Panc1 (cell line): ENCODE measurements at regions not wholly inside any gene's neighbourhood (a gene's known extent, or its start where the extent isn't known, plus 50 kb on each side); places are given as distances from the start of the nearest gene placed in this dataset.

Source experiments
- POLR2AphosphoS5 ChIP-seq: IDR thresholded peaks from 2 replicates; pipeline ENCODE4 v1.6.1; 2012; ENCODE audit warnings: mild to moderate bottlenecking, low read depth, low read length, moderate library complexity
- SIN3A ChIP-seq: IDR thresholded peaks from 2 replicates; pipeline ENCODE4 v1.6.1; 2012; ENCODE audit warnings: low read depth, mild to moderate bottlenecking, low read length, moderate library complexity, borderline replicate concordance; ENCODE audit not compliant: insufficient read depth
- TCF7L2 ChIP-seq: IDR thresholded peaks from 2 replicates; pipeline ENCODE4 v1.6.1; 2011; ENCODE audit warnings: mild to moderate bottlenecking, low read depth, low read length, inconsistent platforms
- TF ChIP-seq, protein P1 (sequence below), 2 experiments: IDR thresholded peaks; 2 replicates each; pipeline ENCODE4 v1.6.1; 2011 to 2012; ENCODE audit warnings: low read depth in 2 of 2, control low read depth in 1 of 2, low read length in 1 of 2, mild to moderate bottlenecking in 1 of 2, moderate library complexity in 1 of 2; ENCODE audit not compliant: insufficient read depth in 1 of 2
- TF ChIP-seq, protein P2 (sequence below): fragments of 450-650 bp; IDR thresholded peaks from 2 replicates; pipeline ENCODE4 v1.5.1; 2017; ENCODE audit warnings: mild to moderate bottlenecking

DNA sequence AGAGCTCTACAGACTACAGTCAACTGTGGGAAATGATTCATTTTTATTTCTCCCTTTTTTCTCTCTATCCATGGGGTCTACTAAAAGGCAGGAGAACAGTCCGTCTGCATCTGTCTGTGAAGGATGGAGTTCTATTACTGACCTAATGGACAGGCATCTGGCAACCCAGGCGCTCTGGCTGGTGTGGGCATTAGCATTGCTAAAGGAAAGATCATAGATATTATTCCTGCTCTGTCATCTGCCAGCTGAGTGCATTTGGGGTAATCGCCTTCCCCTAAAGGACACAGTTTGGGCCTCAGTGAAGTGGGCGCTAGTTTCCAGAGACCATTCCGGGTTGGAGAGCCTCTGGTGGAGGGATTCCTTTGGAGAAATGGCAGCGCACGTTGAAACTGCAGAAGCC is 201.3 kb upstream of the TCERG1L start:
- TF ChIP-seq POLR2AphosphoS5 (no peak), TCF7L2 (no peak), SIN3A (no peak)
- TF ChIP-seq, protein P1, sequence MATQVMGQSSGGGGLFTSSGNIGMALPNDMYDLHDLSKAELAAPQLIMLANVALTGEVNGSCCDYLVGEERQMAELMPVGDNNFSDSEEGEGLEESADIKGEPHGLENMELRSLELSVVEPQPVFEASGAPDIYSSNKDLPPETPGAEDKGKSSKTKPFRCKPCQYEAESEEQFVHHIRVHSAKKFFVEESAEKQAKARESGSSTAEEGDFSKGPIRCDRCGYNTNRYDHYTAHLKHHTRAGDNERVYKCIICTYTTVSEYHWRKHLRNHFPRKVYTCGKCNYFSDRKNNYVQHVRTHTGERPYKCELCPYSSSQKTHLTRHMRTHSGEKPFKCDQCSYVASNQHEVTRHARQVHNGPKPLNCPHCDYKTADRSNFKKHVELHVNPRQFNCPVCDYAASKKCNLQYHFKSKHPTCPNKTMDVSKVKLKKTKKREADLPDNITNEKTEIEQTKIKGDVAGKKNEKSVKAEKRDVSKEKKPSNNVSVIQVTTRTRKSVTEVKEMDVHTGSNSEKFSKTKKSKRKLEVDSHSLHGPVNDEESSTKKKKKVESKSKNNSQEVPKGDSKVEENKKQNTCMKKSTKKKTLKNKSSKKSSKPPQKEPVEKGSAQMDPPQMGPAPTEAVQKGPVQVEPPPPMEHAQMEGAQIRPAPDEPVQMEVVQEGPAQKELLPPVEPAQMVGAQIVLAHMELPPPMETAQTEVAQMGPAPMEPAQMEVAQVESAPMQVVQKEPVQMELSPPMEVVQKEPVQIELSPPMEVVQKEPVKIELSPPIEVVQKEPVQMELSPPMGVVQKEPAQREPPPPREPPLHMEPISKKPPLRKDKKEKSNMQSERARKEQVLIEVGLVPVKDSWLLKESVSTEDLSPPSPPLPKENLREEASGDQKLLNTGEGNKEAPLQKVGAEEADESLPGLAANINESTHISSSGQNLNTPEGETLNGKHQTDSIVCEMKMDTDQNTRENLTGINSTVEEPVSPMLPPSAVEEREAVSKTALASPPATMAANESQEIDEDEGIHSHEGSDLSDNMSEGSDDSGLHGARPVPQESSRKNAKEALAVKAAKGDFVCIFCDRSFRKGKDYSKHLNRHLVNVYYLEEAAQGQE (IDR thresholded peaks at IDR 0.05; ENCODE audit: insufficient read depth in 1 of 2, low read depth in 2 of 2, low read length in 1 of 2) = no peak
- TF ChIP-seq, protein P2, sequence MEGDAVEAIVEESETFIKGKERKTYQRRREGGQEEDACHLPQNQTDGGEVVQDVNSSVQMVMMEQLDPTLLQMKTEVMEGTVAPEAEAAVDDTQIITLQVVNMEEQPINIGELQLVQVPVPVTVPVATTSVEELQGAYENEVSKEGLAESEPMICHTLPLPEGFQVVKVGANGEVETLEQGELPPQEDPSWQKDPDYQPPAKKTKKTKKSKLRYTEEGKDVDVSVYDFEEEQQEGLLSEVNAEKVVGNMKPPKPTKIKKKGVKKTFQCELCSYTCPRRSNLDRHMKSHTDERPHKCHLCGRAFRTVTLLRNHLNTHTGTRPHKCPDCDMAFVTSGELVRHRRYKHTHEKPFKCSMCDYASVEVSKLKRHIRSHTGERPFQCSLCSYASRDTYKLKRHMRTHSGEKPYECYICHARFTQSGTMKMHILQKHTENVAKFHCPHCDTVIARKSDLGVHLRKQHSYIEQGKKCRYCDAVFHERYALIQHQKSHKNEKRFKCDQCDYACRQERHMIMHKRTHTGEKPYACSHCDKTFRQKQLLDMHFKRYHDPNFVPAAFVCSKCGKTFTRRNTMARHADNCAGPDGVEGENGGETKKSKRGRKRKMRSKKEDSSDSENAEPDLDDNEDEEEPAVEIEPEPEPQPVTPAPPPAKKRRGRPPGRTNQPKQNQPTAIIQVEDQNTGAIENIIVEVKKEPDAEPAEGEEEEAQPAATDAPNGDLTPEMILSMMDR = no peak
